Neural progenitor cell (in vitro differentiated cells): ENCODE measurements at regions not wholly inside any gene's neighbourhood (a gene's known extent, or its start where the extent isn't known, plus 50 kb on each side); places are given as distances from the start of the nearest gene placed in this dataset.

Experiments used
- EZH2 ChIP-seq: fragments of 200-600 bp; sonication (generic); IDR thresholded peaks from 2 replicates; pipeline ENCODE4 v1.6.1; 2017; ENCODE audit warnings: antibody characterized with exemption, mild to moderate bottlenecking, moderate library complexity
- EZH2phosphoT487 ChIP-seq: fragments of 200-600 bp; sonication (generic); IDR thresholded peaks from 2 replicates; pipeline ENCODE4 v1.6.1; 2017; ENCODE audit warnings: antibody characterized with exemption
- TF ChIP-seq, protein P1 (sequence below): fragments of 200-600 bp; sonication (generic); IDR thresholded peaks from 2 replicates; pipeline ENCODE4 v1.5.1; 2017; ENCODE audit warnings: antibody characterized with exemption, mild to moderate bottlenecking

DNA sequence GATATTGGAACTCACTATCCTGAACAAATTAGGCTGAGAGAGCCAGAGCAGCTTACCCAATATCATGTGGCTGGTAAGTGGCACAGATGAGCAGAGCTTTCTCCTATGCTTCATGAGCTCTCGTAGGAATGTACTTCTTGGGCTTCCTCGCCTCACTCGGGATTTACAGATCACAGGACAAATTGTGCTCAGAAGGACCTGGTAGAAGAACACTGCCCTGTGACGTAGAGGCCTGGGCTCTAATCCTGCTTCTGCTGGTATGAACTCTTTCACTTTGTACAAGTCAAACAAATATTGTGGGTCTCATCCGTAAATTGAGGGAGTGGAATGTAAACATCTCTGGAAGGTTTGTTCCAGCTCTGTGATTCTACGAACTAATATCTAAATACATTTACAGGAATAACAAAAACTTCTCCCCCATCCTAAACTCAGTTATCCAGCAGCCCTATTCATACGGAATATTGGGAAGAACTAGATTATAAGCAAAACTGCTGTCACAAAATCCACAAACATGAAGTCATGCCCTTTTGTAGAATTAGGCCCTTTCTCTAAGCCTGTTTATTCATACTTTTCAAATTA, 187.6 kb downstream of the CLIC5 start:
- TF ChIP-seq, protein P1, sequence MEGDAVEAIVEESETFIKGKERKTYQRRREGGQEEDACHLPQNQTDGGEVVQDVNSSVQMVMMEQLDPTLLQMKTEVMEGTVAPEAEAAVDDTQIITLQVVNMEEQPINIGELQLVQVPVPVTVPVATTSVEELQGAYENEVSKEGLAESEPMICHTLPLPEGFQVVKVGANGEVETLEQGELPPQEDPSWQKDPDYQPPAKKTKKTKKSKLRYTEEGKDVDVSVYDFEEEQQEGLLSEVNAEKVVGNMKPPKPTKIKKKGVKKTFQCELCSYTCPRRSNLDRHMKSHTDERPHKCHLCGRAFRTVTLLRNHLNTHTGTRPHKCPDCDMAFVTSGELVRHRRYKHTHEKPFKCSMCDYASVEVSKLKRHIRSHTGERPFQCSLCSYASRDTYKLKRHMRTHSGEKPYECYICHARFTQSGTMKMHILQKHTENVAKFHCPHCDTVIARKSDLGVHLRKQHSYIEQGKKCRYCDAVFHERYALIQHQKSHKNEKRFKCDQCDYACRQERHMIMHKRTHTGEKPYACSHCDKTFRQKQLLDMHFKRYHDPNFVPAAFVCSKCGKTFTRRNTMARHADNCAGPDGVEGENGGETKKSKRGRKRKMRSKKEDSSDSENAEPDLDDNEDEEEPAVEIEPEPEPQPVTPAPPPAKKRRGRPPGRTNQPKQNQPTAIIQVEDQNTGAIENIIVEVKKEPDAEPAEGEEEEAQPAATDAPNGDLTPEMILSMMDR, result no peak
- no peak for TF ChIP-seq EZH2
- no peak for TF ChIP-seq EZH2phosphoT487
